GM19397 (cell line): ENCODE measurements at regions not wholly inside any gene's neighbourhood (a gene's known extent, or its start where the extent isn't known, plus 50 kb on each side); places are given as distances from the start of the nearest gene placed in this dataset.
"Not testable (repeated sequence)": the region's sequence is repeated elsewhere in the genome, so short reads cannot be mapped to it uniquely, and the experiment has no call there.

Source experiments
- ATAC-seq: cut with Tn5 transposase; IDR thresholded peaks from one replicate; pipeline ENCODE4 v1.9.1; 2021; ENCODE audit warnings: mild to moderate bottlenecking, moderate library complexity; ENCODE audit not compliant: unreplicated experiment

- no peak for ATAC-seq
Observed at GRCh38 chr6:119686644-119687043, 337.1 kb upstream of the MAN1A1 start.

DNA sequence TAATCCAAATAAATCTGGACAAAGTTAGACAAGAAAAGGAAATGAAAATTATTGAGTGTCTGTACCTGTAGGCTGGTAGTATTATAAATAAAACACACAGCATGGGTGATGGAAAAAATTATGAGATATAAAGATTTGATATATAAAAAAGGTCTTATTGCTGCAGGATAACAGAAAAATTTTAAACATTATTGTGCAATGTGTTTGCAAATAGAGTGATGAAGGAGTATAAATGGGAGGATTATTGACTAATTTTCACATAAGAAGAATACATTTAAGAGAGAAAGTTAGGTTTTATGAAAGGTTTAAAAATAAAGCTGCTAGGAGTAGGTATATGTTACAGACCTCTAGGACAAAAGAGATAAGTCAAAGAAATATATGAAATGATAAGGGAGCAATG is 336.7 kb upstream of the MAN1A1 start:
- no peak for ATAC-seq

DNA sequence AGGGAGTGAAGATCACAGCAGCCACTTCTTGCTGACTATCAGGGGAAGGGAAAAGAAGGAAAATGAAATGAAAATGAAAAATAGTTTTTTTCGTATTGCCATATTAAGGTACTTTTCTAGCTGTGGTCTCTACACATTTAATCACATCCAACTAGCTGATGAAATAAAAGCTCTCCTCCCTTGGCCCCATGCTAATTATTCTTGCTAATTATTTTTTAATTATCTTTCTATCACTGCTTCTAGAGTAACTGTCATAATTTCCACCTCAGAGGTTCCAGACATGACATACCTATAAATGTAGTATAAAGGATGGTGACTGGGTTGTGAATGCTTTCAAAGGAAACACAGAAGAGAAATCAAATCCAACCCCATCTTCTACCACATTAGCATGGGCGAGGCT is 334.1 kb upstream of the MAN1A1 start:
- ATAC-seq = no peak

GRCh38 chr6:119683031-119683430 is 333.5 kb upstream of the MAN1A1 start:
- no peak for ATAC-seq

DNA sequence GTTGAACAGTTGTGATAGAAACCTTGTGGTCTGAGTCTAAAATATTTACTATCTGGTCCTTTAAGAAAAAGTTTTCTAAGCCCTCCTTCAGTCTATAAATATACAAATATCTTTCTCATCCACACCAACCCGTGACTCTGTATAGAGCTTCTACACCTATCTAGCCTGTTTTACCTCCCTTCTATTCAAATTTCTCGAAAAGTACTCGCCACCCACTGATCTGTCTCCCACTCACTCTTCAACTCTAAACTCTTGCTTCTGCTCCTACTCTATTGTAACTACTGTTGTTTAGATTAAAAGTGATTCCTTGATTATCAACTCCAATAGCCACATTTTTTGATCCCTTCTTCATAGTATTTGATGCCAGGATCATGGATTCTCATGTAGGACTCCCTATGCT is 329.4 kb upstream of the MAN1A1 start:
- no peak for ATAC-seq

- ATAC-seq = no peak
Observed at GRCh38 chr6:119677384-119677783, 327.8 kb upstream of the MAN1A1 start.

DNA sequence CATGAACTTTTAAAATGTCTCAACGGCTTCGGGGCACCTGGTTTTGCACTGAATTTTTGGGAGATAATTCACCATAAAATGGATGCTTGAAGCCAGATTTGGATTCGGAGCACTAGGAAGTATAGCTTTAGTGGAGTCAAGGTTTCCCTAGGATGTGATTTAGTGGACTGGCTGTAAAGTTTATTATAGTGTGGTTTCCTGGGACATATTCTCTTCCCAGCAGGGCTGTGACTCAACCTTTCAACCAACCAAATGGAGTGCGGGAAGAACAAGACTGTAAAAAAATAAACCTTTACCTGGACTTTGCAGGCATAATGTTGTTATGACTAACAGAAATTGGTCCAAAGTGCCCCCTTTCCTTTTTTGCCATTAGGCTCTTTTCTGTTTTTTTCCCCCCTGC is 327.4 kb upstream of the MAN1A1 start:
- ATAC-seq = no peak

DNA sequence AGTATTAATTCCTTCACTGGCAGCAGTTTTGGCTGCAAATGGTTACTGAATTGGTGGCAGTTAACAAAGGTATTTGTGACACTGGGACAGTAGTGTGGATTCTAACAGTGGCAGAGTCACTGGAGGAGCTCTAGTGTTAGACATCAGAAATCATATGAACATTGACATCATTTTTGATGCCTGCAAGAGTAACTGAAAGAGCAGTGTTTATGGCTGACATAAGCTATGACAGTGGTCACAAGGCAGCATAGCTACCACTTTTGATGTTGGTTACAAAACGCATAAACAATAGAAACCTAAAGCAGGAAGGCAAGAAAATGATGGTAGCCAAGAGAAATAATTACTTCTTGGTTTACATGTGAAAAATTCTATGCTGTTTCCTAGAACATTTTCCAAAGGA is 326.7 kb upstream of the MAN1A1 start:
- no peak for ATAC-seq

DNA sequence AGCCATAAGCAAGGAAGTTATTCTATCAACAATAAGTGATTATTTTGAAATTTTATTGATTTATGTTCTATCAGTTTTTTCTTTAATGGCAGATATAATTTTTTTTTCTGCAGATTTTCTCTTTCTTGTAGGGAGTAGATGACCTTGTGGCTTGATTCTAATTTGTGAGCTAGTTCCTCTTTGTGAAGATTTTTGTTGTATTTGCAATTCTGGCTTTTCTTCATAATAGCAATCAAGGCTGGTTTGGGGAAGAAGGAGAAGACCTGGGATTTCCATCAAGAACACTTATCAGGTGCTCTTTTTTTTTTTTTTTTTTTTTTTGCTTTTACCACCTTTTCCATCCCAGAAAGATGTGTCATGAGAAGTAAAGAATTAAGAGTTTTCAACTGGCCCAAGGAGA is 324.2 kb upstream of the MAN1A1 start:
- ATAC-seq = no peak

DNA sequence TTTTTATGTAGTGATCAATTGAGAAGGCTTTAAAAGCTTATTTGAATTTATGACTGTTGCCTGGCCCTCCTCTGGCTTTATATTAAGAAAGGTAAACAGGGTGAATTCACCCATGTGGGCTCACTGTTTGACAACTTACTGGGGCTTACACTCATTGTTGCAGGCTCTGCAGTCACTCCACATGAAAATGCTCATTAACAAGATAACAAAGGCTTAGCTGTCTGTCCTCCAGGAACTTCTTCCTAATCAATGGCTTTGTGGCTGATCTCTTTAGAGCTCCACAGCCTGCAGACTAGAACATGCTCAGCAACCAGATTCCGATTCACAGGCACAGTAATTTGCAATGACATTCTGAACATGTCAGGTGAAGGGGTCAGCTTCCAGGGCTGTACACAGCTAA is 323.2 kb upstream of the MAN1A1 start:
- no peak for ATAC-seq

DNA sequence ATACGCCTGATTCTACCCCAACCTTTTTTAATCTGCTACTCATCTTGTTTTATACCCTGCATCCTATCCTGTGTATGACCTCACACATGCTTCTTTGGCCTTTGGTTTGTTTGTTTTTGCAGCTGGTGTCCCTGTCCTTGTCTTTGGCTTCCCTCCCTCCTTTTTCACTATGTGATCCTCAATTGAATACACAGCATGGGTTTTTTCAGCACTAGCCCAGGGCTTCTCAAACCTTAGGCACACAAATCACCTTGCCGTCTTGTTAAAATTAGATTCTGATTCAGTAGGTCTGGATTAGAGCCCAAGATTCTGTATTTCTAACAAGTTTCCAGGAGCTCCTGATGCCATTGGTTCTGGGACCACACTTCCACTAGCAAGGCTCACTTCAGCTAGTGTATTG is 321.5 kb upstream of the MAN1A1 start:
- ATAC-seq = no peak

- ATAC-seq = no peak
Observed at GRCh38 chr6:119669221-119669620, 319.7 kb upstream of the MAN1A1 start.

DNA sequence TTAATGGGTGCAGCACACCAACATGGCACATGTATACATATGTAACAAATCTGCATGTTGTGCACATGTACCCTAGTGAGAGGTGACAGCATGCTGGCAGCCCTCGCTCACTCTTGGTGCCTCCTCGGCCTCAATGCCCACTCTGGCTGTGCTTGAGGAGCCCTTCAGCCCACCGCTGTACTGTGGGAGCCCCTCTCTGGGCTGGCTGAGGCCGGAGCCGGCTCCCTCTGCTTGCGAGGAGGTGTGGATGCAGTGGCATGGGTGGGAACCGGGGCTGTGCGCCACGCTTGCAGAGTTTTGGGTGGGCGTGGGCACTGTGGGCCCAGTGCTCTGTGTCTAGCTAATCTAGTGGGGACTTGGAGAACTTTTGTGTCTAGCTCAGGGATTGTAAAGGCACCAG is 315.9 kb upstream of the MAN1A1 start:
- not testable (repeated sequence) for ATAC-seq

GRCh38 chr6:119661628-119662027 is 312.1 kb upstream of the MAN1A1 start:
- no peak for ATAC-seq

DNA sequence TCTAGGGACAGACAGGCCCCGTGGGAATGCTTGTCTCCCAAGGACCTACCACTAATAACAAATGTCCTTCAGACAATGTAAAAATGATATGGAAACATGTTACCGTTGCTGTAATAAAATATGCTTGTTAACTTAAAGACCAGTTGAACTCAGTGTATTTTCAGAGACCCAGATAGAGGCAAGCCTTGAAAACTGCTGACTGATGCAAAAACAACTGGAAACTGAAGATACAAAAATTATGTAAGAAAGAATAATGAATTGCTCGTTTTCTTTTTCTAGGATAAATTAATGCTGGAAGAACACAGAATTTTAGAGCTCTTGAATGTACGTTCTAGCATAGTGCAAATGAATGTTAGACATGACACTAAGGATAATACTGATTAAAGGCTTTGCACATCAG is 311.5 kb upstream of the MAN1A1 start:
- ATAC-seq = no peak

DNA sequence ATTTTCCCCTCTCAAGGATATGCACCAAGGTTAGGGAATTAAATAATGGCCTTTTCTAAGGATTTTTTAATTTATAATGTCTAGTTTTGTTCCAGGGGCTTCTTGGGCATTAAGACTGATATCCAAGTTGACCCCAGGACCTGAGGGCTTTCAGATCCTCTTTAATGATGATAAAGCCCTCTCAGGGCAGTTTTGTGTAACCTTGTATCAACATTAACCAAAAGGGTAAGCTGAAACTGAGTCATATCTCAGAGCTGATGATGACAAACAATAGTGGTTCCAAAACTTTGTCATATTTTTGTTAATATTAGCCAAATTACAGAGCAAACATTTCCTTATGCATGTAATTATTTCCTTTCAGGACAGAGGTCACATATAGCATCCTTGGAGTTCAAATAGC is 309.4 kb upstream of the MAN1A1 start:
- no peak for ATAC-seq

DNA sequence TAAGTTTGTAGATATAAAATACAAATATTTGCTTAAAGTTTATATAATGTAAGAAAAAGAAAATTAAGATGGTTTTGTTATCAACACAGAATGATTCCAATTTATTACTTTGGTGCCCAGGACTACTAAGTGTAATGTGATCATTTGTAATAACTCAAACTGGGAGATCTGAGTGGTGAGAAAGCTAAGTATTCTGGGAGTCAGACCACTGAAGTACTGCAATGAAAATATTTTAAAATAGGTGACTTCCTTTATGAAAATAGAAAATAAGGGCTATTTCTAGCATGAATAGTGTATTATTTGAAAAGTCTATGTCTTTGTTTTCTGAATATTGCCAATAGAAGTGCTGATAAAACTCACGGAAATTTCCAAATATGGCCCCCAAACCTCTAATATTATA is 305.6 kb upstream of the MAN1A1 start:
- no peak for ATAC-seq

DNA sequence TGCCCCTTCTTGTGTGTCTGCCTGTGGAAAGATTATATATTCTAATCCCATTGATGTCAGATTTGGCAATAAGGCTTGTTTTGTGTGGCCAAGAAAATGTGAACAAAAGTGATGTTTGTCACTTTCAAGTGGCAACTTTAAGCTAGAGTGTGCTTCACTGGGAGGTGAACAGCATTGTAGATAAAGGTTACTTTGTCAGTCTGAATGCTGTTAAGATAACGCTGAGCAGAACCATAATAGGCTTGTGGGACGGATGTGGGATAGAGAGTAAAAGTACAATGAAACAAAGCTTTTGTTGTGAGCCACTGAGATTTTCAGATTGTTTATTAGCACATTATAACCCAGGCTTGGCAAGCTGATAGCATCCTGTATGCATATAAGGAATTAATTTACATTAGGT is 303.8 kb upstream of the MAN1A1 start:
- ATAC-seq = no peak

DNA sequence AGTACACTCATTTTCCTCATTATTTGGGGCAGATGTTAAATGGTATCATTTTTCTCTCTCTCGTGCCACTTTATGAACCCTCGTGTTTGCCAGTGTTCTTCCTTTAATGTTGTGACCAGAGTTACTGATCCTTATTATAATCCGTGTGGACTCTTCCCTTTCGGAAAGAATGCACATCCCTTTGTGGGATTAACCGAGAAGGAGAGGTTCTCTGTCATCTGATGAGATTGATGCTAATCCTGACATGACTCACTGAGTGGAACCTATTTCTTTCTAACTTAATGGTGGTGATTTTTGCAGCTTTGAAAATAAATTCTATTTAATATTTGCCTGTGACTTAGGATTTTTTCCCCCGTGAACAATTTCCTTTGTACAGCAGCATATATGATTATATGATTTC is 300.0 kb upstream of the MAN1A1 start:
- no peak for ATAC-seq

- no peak for ATAC-seq
Observed at GRCh38 chr6:119647309-119647708, 297.7 kb upstream of the MAN1A1 start.

GRCh38 chr6:119643876-119644275 is 294.3 kb upstream of the MAN1A1 start:
- ATAC-seq = no peak

GRCh38 chr6:119637768-119638167 is 288.2 kb upstream of the MAN1A1 start:
- no peak for ATAC-seq

DNA sequence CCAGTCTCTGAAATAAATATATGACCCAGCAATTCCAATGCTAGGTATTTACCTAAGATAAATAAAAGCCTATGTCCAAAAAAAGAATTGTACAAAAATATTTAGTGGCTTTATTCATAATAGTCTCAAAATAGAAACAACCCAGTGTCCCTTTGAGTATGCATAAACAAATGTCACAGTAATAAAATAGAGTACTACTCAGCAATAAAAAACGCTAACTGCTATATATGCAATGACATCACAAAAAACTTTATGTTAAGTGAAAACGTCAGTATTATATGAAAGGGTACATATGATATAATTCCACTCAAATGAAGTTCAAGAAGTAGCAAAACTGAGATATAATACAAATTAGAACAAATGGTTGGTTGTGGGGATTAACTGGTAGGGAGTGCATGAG is 286.5 kb upstream of the MAN1A1 start:
- no peak for ATAC-seq

- no peak for ATAC-seq
Observed at GRCh38 chr6:119633461-119633860, 283.9 kb upstream of the MAN1A1 start.
